GM12865 (cell line): ENCODE measurements at regions not wholly inside any gene's neighbourhood (a gene's known extent, or its start where the extent isn't known, plus 50 kb on each side); places are given as distances from the start of the nearest gene placed in this dataset.

Experiments used
- DNase-seq: peaks from one replicate; pipeline ENCODE4 v3.0.0; 2010; ENCODE audit warnings: low read depth
- H3K4me3 ChIP-seq: 2 replicates; pipeline ENCODE4 v1.5.1; 2011; ENCODE audit warnings: mild to moderate bottlenecking, low read depth, low read length, control low read depth
- CTCF ChIP-seq: IDR thresholded peaks from 2 replicates; pipeline ENCODE4 v1.5.1; 2011; ENCODE audit warnings: low read length, control low read depth, low read depth, inconsistent platforms; ENCODE audit not compliant: insufficient read depth; ENCODE audit errors: missing control alignments

GRCh38 chr22:49179886-49180682 is 647.6 kb downstream of the BRD1 start:
- TF ChIP-seq CTCF, result no peak
- DNase-seq, result no peak
- no peak overlapping the region for H3K4me3 ChIP-seq

- no peak for DNase-seq
- no peak for TF ChIP-seq CTCF
- no peak overlapping the region for H3K4me3 ChIP-seq
Measured at GRCh38 chr22:49179175-49179574, 648.5 kb downstream of the BRD1 start.

GRCh38 chr22:49178246-49179005 is 649.2 kb downstream of the BRD1 start:
- no peak for DNase-seq
- H3K4me3 ChIP-seq, result no peak overlapping the region
- no peak for TF ChIP-seq CTCF

GRCh38 chr22:49177666-49178065 is 650.0 kb downstream of the BRD1 start:
- no peak for TF ChIP-seq CTCF
- H3K4me3 ChIP-seq, result no peak overlapping the region
- no peak for DNase-seq

- H3K4me3 ChIP-seq, result no peak overlapping the region
- no peak for DNase-seq
- TF ChIP-seq CTCF, result no peak
Measured at GRCh38 chr22:49176956-49177355, 650.7 kb downstream of the BRD1 start.

GRCh38 chr22:49170053-49170452 is 657.6 kb downstream of the BRD1 start:
- no peak overlapping the region for H3K4me3 ChIP-seq
- DNase-seq, result no peak

More at GRCh38 chr22:49170053-49170452, 657.6 kb downstream of the BRD1 start:
- TF ChIP-seq CTCF, result no peak
